Germinal center (tissue), 1 donor: ENCODE measurements at regions not wholly inside any gene's neighbourhood (a gene's known extent, or its start where the extent isn't known, plus 50 kb on each side); places are given as distances from the start of the nearest gene placed in this dataset.
"Not testable (repeated sequence)": the region's sequence is repeated elsewhere in the genome, so short reads cannot be mapped to it uniquely, and the experiment has no call there.

ENCODE experiments used
- DNase-seq: peaks from one replicate; pipeline ENCODE4 v3.0.0; 2012; ENCODE audit warnings: mixed read lengths, low spot score

DNA sequence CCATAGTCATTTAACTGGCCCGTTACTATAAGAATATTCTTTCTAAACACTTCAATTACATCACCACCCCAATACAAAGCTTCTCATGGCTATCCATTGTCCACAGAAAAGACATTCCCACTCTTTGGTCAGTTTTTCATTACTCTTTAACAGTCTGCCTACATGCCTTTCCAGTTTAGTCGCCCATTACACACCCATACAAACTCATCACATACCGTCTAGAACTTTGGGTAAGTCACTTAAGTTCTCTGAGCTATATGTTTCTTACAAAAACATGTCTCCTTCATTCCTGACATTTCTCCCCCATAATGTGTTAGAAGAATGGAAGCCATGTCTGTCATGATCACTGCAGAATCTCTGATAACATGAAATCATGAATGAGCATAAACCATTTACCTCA, 108.2 kb upstream of the STK17B start:
- DNase-seq: no peak

DNA sequence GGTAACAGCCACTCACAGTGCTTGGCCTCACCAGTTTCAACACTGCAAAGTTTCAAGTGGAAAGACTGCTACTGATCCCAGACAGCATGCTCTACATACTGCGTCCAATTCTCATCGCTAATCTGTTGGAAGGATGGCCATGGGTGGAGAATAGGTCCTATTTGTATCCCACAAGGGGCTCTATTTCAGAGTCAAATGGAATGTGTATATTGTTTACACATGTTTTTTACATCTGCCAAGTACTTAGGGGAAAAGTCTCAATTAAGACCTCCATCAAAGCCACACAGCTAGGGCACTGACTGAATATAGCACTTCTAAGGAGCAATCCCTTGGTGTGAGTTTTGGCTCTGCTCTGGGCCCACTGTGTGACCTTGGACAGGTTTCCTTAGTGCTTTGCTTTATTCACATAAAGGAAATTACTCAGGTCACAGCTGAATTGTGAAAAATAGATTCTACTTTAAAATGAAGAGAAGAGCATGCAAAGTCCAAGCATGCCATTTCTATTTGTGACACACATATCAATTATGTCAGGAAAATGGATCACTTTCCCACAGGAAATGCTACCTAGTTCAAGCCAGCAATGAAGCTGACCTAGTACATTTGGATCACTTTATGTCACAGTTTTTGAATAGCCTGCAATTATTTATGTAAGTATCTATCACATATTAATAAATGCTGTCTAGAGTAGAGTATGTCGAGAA, 112.9 kb upstream of the STK17B start:
- DNase-seq: no peak

DNA sequence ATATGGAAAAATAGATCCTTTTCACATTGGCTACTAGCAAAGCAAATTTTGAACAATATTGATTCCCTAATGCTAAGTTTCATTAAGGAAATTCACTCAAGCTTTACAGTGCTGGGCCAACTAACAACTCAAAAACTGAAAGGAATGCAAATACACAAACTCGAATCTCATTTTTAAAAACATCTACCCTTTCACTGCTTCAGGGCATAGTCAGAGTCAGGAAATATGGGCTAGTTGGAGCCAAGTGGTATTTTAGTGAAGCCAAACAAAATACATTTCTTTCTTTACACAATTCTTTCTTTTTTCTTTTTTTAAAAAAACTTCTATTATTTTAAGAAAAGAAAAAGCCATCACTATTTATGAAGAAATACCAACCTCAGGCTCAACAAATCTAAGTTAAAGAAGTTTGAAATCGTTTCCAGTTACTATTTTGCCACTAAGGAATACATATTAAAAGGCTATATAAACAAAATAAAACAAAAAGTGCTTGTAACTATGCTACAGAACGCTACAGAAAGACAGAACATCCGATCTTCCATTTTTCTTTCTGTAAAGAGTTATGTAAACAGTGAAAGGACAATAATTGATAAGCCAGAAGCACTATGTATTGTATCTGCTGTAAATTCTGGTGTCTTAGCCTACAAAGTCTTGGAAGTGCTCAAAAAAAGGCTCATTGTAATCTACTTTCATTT, 113.6 kb upstream of the STK17B start:
- DNase-seq: no peak

DNA sequence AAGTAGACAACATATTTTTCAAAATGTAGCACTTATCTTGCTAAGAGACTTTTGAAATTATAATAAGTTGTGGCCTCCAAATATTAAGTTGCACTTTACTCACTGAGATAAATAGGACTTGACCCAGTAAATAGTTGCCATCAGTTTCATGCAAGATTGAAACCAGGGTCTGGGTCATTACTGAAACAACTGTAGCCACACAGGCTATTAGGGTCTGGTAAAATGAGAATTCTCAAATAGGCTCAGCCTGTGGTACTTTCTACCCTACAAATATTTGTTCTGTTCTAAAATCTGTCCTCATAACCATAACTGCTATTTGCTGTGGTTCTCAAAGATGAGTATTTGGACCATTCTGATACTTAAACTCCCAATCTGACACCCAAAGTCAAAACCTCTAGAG, 115.4 kb upstream of the STK17B start:
- DNase-seq: no peak

DNA sequence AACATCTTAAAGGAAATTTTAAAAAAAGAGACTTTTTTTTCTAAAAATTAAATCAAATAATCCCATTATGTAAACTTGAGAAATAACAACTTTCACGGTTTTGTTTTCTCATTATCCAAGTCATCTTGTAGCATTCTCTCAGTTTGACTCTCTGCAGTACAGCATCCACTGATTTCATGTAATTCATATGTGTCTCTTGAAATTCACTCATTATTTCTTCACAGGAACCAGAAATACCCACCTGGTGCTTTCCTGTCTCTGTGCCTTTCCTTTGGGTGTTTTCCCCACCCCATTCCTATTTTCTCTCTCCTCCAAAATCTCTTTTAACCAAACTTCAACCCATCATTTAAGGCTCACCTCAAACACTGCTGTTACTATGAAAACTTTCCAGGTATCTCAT, 116.1 kb upstream of the STK17B start:
- DNase-seq: no peak

GRCh38 chr2:196288006-196288538, 116.7 kb upstream of the STK17B start:
- DNase-seq: no peak

GRCh38 chr2:196289000-196289399, 117.6 kb upstream of the STK17B start:
- no peak for DNase-seq

DNA sequence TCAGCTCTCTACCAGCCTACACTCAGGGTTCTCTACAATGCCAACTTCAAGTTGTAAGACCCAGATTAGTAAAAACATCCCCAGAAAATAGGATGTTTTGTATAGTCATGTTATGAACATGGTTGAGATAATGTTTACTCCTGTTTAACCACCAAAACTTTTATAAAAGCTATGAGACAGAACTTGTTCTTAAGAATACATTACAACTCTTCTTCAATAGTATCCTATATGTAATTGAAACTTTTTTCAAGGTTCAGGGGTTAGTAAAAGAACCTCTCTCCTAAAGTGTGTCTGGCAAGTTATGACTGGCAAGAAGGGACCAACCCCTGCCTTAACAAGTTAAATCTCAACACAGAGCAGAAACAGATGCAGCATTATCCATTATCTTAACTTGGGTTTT, 118.8 kb upstream of the STK17B start:
- DNase-seq: no peak

GRCh38 chr2:196290569-196290968, 119.2 kb upstream of the STK17B start:
- no peak for DNase-seq

DNA sequence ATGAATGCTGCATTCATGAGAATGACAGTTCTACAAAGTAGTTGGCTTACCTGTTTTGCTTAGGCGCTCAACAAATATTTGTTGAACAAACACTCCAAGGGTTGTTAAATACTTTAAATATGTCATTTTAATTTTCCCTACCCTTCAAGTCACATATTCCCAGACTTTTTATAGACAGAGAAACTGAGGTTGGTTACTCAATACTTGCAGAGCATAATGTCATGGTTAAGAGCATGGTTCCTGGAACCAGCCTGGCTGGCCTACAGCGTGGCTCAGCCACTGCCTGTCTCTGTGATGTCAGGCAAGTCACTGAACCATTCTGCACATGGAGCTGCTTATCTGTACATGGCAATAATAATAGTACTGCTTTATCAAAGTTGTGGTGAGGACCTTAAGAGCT, 120.0 kb upstream of the STK17B start:
- DNase-seq: no peak

DNA sequence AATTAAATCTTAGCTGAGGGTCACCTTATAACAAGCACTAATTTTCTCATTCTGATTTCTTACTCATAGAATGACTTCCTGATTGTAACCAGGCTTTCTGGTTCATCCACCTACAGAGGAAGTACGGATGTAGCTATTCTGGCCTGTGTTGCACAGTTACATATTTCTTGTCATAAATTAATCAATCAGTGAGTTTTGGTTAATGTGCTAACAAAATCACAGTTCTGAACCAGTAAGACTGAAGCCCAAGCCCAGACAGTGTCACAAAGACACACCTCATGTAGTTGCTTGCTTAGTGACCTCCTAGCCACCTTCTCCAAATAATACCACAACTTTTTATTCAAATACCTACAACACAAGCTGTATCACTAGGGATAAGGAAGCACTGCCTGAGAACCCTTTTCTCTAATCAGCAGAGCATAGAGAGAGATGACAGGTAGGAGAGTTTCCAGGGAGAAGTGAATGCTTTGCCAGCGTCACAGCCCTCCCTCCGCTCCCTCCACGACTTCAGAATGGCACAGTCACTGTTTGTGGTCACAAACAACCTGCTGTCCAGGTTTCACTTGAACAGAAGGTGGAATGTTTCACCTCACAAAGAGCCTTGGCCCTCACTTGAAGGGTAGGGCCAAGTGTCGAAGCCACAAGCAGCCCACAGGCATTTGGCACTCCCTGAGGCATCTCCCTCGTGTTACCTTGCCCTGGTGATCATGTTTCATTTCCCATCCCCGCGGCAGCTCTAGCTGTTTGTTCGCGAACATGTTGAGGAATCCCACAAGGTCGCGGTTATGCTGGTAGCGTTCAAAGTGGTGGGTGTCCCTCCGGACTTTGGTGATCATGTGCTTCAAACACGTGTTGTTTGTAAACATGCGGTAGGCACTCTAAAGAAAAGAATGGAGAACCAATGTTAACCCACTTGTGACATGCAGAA, 120.8 kb upstream of the STK17B start:
- no peak for DNase-seq

- no peak for DNase-seq
Measured at GRCh38 chr2:196293751-196294515, 122.6 kb upstream of the STK17B start.

DNA sequence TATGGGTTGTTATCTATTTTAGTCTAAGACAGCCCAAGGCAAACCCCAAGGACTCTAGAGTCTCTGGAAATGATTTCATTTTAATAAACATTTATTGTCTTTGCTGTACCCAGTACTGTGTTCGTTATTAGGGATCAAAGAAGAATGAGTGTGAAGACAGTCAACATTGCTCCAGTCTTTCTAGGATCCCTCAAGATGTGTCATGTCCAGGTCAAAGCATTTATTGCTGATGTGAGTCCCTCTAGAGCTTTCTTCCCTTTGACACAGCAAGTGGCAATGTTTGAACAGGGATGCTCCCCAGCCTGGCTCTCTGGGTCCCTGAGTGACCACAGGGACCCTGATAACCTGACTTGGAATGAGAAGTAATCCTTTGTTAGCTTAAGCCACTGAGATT, 123.1 kb upstream of the STK17B start:
- no peak for DNase-seq

GRCh38 chr2:196295005-196295404, 123.6 kb upstream of the STK17B start:
- DNase-seq: no peak

GRCh38 chr2:196298106-196298723, 126.8 kb upstream of the STK17B start:
- DNase-seq: not testable (repeated sequence)

DNA sequence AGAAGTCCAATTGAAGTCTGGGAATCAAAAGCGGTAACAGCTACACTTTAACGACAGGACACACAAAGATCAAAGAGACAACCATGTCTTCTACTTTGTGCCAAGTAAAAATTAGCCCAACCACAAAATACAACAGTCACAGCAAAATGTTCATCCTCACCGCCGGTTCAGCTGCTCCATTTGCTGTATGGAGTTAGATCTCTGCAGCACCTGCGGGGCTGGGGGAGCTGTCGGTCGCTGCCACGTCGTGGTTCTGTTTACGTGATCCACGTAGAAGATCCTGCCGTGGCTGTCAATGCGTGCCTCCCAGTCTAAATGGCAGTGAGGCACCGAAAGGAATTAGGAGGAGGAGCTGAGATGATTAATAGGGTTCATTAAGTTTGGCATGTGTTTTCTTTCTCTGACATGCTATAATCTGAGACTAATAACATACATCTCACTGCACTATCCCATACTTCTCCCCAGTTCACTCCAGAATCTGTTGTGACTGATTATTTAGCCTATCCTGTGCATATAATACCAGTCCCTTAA, 136.5 kb upstream of the STK17B start:
- no peak for DNase-seq

DNA sequence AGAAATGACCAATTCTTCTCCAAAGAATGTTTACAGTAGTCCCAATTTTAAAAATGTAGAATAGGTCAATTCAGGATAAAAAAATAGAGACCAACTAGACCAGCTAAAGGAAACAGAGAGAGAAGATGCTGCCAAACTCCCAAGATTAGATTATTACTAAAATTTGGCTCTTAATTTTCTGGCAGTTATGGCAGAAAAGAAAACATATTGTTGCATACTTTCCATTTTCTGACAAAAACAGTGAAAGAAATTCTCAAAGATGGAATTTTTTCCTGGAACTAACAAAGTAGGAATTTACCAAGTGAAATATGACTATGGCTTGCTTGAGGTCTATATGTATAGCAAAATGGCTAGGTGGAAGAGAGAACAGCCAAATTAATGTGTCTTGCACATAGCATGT, 138.3 kb upstream of the STK17B start:
- no peak for DNase-seq

GRCh38 chr2:196314157-196314556, 142.8 kb upstream of the STK17B start:
- no peak for DNase-seq

- DNase-seq: no peak
Measured at GRCh38 chr2:196314780-196315179, 143.4 kb upstream of the STK17B start.

GRCh38 chr2:196315388-196316049, 144.1 kb upstream of the STK17B start:
- no peak for DNase-seq

- no peak for DNase-seq
Measured at GRCh38 chr2:196316050-196316430, 144.7 kb upstream of the STK17B start.
